Left renal cortex interstitium (tissue), 4 donors: ENCODE measurements at regions not wholly inside any gene's neighbourhood (a gene's known extent, or its start where the extent isn't known, plus 50 kb on each side); places are given as distances from the start of the nearest gene placed in this dataset.
"Not testable (repeated sequence)": the region's sequence is repeated elsewhere in the genome, so short reads cannot be mapped to it uniquely, and the experiment has no call there.

Experiments
- DNase-seq, 4 donors: peaks; one replicate each; pipeline ENCODE4 v3.0.0-alpha.2; 2013; ENCODE audit warnings: low read depth in 4 of 4, low spot score in 2 of 4, missing footprints in 1 of 4

DNA sequence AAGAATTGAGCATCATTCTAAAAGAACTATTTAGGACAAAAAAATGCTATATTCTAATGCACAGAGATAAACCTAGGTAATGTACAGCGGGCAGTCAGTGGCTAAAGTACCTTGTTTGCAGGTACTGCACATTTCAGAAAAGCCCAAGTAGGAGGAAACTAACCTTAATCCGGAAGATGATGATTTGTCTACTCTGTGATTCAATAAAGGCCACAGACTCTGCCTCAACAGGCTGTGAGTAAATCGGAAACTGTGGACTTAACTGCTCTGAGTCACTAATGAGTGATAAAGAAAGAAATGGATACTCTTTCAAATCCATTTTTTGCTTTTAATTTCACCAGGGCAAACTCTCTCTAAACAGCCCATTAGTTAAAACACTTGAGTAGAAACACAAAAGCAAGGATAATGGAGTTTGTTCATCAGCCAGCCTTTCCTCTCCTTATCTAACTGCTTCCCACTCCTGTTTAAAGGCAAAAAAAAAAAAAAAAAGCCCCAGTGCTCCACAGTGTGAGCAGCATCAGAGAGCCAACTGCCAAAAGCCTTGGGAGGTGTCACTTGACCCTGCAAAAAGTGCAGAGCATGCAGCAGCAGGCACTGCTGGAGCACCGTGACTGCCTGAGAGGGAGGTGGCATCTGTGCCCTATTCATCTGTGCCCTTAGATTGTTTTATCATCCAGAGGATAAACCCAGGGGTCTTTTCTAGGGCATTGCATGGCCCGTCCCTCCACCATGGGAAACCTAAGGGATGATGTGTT is 187.7 kb downstream of the SATB1 start:
- DNase-seq: no peak

DNA sequence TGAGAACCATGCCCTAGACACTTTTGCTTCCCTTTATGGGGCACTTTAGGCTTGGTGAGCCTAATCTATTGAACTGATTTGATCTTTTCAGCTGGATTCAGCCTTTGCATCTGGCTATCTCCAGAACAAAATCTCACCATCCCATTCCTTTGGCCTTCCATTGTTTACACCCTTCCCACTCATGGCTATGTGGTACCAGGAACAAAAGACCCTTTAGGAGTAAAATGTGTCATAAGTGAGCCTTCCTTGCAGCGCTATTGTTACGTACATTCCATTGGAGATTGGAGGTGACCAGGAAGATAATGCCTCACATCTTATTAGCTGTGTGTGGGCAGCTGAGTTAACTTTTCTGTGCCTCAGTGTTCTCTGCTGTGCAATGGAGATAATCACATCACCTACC is 188.4 kb downstream of the SATB1 start:
- no peak for DNase-seq

DNA sequence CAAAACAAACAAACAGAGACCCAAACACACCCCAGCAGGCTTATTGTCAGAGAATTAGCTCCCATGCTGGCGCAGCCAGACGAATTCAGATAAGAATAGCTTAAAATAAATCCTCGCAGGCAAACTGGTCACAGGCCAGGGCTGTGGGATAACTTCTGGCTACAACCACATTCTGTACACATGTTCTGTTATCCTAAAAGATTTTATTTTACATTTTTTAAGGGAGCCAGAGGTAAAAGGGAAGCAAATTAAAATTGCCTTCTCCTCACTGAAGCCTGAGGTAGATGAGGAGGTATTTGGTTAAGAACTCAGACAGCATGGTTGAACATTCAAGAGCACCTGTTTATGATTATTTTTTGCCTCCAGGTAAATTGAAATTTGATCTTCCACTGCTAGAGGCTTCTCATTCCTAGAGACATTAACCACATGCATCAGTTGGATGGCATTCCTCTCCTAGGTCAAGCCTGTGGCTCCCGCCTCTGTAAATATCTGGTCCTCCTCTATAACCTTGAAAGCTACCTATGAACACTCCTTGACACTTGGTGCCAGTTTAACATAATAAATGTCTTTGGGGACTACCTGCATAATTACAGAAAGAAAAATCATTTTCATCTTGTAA is 190.3 kb downstream of the SATB1 start:
- no peak for DNase-seq

DNA sequence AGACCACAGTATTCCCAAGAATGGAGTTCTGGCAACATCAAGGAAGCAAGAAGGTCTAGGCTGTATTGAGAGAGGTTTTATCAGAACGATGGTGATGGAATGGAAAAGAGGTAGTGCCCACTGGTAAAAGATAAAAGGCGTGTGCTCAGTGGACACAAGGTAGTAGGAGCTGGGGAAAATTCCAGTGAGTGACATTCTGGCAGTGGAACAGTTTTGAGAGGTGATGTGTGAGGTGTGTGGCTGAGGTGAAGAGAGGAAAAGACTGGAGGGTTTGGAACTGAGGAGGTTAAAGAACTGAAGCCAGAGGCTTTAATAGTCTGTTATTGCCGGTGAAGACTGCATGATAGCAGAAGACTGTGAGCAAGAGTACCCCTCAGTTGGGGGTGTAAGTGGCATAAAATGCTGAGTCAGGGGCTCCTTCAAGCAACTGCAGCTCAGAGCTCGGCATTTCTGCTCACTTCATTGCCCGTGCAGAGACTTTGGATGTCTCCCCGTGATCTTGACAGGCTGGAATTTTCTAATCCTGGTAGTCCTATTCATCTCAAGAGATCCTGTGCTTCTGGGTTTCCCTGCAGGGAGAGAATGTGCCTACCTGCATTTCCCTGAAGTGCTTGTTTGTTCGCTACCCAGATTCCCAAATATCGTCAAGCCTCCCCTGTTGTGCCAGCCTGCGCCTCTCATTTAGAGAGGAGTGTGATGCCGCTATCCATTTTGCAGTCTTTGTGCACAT is 191.0 kb downstream of the SATB1 start:
- DNase-seq: no peak

DNA sequence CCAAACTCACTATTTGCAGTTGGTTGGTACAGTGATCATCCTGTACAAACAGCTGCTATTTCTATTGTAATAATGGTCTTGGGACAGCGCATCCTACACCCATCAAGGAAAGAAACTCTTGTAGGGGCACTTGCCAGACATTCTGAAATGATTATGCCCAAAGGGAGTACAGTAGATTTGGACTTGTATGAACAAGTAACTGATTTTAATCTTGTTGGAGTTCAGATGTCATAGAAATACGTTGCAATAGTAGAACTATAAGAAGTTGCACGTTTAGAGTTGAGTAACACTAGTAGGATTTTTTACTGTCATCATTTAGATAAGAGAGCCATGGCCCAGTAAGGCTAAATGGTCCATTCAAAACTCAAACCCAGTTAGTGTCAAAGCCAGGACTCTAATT is 192.8 kb downstream of the SATB1 start:
- no peak for DNase-seq

DNA sequence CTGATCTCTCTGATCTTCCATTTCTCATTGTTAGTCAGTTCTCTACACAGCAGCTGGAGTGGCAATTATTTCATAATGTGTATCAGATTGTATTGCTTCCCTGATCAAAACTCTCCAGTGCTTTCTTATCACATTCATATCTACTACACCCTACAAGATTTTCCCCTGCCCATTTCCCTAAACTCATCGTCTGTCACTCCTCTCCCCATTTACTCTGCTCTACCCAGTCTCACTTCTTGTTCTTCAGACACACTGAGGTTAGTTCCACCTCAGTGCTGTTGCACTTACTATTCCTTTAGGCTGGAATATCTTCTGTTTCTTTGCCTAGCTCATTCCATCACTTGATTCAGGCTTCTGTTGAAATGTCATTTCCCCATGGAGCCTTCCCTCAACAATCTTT is 197.1 kb downstream of the SATB1 start:
- DNase-seq: no peak

DNA sequence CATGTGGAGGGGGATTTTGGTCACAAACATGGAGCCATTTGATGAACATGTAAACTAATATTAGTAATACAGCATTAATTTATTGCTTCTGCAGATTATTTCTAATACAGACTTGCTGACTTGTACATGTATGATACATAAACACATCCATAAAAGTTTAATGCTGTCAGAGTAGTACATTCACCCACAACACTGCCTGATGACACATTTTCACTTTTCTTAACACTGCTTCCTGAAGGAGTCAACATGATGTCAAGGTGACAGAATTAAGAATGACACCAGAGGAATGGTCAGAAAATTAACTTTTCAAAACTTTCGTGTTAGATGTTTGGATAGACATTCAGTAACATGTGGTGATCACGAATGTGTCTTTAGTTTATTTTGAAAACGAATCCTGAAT is 199.4 kb downstream of the SATB1 start:
- no peak for DNase-seq

DNA sequence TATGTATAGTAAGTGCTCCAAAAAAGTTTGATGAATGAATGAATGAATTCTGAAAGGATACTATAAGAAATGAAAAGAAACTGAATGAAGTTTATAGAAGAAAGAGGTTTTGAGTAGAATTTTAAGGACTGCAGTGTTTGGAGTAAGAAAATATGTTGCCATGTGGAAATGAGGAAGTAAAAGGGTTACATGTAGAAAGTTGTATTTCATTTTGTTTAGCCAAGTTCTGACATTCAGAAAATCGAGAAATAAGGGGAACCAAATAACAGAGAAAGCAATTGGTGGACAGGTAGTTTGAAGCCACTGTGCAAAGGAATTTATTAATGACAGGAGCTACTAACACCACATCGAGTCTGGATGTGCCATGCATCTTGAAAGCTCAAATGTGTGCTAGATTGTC is 200.7 kb downstream of the SATB1 start:
- DNase-seq: no peak

DNA sequence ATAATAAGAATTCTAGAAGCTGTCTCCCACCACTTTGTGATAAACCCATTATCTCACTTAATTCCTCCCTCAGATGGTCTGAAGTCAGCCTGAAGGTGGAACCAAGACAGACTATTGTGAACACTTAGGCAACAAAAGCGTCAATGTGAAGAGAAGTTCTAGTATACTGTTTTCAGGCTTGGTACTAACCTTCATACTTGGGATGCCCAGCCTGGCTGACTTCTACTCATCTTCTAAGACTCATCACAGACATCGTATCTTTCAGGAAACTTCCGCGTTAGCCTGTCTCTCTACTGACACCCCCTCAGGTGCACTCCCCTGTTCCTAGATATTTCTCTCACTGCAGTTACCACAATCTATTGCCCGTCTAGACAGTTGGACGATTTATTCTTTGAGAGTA is 201.2 kb downstream of the SATB1 start:
- DNase-seq: no peak

DNA sequence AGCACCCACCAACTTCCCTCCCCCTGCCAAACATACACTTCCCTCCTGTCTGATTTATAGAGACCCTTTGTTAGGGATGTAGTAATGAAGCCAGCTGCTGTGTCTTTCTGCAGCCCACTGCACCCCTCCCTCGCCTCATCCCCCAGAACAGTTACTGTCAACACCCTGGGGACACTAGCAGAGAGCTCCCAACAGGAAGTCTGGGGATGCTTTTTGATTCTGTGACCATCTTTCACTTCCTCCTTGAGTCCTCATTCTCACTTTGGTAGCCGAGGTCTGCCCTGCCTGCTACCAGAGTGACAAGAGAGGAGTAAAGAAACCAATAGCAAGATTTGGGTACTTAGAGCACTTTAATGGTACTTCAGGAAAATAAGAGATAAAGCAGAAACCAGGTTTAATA is 201.6 kb downstream of the SATB1 start:
- DNase-seq: no peak

DNA sequence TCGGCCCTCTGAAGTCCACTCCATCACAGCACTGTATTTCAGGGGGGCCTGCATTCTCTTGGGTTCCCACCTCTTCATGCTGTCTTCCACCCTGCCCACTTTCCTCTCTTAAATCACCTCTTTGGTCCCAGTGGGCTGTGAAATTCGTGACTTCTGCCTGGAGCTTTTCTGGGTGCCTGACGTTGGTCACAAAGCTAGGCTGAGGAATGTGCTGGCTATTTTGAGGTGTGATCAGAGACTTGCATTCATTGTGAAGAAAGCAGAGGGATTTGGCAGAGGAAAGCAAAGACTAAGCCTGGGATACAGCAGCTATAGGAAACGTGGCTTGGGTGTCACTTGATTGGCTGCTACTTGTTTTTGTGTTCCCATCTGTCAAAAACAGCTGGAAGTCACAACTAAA is 202.5 kb downstream of the SATB1 start:
- no peak for DNase-seq

DNA sequence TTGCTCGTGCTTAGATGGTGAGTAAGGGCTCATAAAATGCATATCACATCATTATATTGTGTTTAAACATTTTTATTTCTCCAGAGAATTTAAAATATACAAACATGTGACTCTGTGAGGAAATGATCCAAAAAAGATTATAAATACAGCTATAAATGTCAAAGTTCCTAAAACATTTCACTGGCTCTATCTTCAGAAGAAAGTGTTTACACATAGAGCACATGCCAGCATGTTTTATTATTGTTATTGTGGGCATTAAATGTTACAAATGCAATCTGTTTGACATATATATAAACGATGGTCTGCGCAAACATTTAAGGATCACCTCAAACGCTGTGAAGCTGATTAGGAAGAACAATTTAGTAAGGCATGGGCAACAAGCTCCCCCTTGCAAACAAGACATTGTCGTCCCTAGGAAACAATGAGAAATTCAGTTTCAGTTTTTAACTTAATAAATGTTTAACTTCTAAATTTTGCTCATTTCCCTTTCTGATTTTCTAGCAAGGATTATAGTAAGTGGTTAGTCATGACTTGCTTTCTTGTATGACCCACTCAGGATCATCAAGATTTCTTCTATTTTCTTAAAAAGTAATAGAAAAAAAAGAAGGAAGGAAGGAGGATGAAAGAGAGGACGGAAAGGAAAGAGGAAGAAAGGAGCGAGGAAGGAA is 207.5 kb downstream of the SATB1 start:
- DNase-seq: no peak

DNA sequence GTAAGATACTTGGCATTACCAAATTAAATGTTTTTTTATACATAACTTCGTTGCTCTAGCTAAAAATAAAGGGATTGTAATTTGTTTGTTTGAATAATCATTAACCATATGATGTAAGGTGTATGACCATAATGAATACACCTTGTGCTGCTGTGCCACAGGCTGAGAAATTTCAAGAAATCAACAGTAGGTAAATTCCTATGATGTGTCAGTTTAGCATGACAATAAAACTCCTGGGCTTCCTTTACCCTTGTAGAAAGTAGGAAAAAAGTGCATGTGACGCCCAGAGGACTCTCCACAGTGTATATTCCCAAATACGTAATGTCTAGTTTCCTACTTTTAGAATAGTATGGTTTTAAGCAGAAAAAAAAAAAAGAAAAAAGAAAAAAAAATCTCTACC is 208.1 kb downstream of the SATB1 start:
- DNase-seq: no peak

DNA sequence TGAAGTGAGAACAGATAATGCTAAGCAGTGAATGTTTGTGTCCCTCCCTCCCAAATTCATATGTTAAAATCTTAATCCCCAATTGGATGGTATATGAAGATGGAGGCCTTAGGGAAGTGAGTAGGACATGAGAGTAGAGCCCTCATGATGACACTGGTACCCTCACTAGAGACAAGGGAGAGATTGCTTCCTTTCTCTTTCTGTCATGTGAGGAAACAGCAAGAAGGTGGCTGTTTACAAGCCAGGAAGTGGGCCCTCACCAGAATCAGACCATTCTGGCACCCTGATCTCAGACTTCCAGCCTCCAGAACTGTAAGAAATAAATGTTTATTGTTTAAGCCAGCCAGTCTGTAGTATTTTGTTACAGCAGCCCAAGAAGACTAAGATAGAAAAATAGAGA is 209.5 kb downstream of the SATB1 start:
- DNase-seq: no peak

DNA sequence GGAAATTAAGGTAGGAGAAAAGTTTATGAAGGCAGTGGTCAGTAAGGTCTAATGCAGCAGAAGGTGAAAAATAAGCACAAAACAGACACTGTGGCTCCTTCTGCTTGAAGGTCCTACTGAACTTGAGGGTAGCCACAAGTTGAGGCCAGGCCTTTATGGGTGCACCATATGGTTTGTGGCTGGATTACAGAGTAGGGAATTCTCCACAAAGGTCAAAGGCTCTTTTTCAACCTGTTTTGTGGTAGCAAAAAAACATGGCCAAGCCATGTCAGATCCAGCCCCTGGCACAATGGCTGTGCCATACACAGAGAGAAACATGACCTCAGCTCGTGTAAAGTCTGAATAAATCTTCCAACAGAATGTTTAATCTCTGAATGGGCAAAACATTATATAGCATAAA is 214.0 kb downstream of the SATB1 start:
- DNase-seq: no peak

DNA sequence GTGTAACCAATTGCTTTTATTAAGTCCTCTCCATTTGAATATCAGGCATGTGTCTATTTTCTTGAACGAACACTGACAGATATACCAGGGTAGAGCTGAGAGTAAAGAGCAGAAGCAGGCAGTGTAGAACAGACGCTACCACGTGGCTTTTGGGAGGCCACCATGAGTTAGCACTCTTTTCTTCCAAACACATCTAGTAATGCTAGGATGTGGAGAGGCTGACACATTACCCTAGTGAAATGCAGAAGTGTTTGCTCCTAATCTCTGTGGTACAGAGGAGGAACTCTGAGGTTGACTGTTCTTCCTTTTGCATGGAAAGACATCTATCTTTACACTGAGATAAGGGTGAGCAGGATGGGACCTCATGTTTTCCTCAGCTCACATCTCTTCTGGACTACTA is 216.3 kb downstream of the SATB1 start:
- DNase-seq: no peak

DNA sequence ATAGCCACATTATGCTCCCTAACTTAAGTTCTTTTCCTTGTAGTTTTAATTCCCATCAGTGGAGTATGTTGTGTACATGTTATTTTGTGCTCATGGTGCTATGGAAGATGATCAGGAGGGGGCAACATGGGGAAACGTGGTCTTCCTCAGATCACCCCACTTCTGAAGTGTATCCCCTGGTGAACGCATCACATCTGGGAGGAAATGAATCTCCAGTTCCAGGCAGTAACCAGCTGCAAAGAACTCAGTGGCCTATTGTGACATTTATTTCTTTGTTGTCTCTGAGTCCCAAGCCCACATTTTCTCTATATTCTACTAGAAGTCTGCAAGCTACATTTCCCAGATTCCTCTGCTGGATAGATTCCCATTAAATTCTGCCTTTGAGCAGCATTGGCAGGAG is 217.0 kb downstream of the SATB1 start:
- no peak for DNase-seq

DNA sequence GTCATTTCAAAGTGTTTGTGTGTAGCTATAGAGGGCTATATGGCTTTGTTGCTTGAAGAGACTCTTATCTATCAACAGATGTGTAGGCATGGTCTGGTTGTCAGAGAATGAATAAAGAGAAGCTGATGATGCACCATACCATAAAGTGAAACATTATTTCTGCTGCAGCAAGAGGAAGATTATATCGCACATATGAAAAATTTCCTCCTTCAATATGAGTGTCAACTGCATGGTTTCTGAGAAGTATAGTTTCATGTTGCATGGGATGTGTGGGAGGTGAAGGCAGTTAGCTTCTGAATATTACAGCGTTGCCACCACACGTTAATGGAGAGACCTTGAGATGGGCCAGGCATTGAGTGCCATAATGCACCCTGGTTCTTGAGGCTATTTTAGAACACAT is 217.9 kb downstream of the SATB1 start:
- DNase-seq: no peak

DNA sequence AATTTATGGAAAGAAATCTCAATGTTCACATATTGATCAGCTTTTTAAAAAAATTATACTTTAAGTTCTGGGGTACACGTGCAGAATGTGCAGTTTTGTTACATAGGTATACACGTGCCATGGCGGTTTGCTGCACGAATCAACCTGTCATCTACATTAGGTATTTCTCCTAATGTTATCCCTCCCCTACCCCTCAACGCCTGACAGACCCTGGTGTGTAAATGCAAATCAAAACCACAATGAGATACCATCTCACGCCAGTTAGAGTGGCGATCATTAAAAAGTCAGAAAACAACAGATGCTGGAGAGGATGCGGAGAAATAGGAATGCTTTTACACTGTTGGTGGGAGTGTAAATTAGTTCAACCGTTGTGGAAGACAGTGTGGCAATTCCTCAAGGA is 219.4 kb downstream of the SATB1 start:
- DNase-seq: not testable (repeated sequence)

DNA sequence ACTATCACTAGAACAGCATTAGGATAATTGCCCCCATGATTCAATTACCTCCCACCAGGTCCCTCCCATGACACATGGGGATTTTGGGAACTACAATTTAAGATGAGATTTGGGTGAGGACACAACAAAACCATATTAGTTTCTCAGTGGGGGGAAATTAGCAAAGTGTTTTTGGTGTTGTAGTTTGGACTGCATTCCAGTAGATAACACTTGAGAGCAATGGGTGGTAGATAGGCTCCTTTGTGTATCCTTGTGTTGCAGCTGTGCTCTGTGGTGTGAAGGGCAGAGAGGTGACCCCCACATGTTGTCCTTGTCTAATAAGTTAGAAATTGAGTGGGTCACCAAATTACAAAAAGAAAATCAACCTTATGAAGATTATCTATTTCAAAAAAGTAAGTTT is 223.8 kb downstream of the SATB1 start:
- DNase-seq: no peak

DNA sequence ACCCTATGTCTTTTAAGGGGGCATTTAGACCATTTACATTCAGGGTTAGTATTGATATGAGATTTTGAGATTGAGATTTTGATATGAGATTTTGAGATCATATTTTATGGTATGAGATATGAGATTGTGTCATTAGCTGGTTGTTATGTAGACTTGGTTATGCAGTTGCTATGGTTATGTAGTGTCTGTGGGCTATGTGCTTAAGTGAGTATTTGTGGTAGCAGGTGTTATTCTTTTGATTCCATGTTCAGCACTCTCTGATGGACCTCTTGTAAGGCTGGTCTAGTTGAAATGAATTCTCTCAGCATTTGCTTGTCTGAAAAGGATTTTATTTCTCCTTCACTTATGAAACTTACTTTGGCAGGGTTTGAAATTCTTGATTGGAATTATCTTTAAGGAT is 225.4 kb downstream of the SATB1 start:
- DNase-seq: no peak

DNA sequence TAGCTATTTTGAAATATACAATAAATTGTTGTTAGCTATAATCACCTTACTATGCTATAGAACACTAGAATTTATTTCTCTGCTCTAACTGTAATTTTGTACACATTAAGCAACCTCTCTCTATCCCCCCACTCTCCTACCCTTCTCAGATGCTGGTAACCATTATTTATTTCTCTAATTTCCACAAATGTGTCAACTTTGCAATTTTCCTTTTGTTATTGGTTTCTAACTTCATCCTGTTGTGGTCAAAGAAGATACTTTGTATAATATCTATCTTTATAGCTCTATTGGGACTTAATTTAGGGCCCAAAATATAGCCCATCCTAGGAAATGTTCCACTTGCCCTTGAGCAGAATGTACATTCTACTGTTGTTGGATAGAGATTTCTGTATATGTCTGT is 229.3 kb downstream of the SATB1 start:
- DNase-seq: no peak
